Loucy (cell line): ENCODE measurements at regions not wholly inside any gene's neighbourhood (a gene's known extent, or its start where the extent isn't known, plus 50 kb on each side); places are given as distances from the start of the nearest gene placed in this dataset.

Experiments used
- CTCF ChIP-seq: fragments of 200-600 bp; sonication (generic); conservative IDR thresholded peaks from 2 replicates; pipeline ENCODE4 v1.5.1; 2014; ENCODE audit warnings: mild to moderate bottlenecking, antibody characterized with exemption, low read length
- EZH2phosphoT487 ChIP-seq: fragments of 200-600 bp; IDR thresholded peaks from 2 replicates; pipeline ENCODE4 v1.6.1; 2018; ENCODE audit warnings: antibody characterized with exemption, mild to moderate bottlenecking, moderate library complexity, borderline replicate concordance

GRCh38 chr6:2531426-2532215 lies 219.1 kb downstream of the MYLK4 start:
- TF ChIP-seq EZH2phosphoT487 (no peak), CTCF (no peak)
